ENCODE measurements at regions not wholly inside any gene's neighbourhood (a gene's known extent, or its start where the extent isn't known, plus 50 kb on each side); places are given as distances from the start of the nearest gene placed in this dataset.
A peak's percentile ranks its signal among the peaks of the same experiment; 100 is the strongest.
"Not testable (repeated sequence)": the region's sequence is repeated elsewhere in the genome, so short reads cannot be mapped to it uniquely, and the experiment has no call there.

DNA sequence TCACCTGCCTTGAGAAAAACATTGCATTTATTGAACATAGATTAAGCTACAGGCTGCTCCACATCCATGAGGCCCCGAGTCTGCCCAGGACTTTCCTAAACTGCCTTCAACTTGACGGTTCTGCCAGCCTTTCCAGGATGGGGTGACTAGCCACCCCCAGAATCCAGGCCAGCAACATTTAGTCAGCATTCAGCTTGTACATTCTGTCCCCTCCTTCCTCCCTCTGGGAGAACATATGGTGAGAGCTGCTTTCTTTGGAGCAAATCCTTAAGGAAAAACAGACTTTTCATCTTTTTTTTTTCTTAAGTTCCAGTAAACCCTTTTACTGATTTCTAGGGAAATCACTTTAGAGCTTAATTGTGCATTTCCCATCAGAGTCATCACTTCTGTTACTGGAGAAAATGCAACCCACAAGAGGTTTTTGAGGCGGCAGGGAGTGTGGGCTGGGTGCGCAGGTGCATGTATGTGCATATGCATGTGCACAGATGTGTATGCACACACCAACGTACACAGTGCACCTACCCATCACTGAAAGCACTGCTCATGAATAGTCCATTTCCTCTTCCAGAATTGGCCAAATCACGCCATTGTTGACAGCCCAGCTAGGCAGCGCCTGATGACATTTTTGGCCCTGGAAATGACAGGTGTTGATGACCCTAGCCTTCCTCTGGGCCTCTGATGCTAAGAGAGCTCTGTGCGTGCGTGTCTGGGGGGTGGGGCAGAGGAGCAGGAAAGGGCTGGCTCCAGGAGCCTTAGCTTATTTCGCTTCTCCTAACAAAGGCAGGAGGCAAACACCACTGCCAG lies 145.6 kb downstream of the HSD17B3 start:
- no peak for DNase-seq

DNA sequence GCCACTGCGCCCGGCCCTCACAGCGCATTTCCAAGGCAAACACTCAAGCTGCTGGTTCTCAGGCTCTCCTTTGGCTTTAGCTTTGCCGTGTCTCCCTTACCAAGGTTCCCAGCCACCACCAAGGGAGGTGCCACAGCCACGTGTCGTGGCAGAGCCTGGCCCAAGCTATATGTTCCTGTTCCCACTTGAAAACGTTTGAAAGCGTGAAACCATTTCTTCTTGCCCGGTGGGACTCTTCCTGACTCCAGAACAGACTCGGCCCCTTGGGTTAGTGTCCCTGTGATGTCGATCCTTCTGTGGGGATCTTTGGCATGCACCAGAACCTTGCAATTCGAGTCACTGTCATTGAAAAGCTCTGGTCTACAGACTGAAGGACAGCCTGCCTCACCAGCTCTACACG lies 147.9 kb downstream of the HSD17B3 start:
- DNase-seq = no peak

DNA sequence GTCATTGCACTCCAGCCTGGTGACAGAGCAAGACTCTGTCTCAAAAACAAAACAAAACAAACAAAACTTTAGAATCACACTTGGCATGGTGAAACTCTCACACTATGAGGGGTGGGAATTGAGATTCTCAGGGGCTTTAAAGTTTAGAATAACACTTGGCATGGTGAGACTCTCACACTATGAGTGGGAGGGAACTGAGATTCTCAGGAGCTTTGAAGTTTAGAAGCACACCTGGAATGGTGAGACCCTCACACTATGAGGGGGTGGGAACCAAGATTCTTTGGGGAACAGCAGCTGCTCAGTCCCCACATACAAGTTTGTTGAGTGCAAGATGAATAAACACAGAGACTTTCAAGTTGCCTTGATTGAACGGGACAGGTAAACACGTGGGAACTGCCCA lies 149.4 kb downstream of the HSD17B3 start:
- DNase-seq = no peak

DNA sequence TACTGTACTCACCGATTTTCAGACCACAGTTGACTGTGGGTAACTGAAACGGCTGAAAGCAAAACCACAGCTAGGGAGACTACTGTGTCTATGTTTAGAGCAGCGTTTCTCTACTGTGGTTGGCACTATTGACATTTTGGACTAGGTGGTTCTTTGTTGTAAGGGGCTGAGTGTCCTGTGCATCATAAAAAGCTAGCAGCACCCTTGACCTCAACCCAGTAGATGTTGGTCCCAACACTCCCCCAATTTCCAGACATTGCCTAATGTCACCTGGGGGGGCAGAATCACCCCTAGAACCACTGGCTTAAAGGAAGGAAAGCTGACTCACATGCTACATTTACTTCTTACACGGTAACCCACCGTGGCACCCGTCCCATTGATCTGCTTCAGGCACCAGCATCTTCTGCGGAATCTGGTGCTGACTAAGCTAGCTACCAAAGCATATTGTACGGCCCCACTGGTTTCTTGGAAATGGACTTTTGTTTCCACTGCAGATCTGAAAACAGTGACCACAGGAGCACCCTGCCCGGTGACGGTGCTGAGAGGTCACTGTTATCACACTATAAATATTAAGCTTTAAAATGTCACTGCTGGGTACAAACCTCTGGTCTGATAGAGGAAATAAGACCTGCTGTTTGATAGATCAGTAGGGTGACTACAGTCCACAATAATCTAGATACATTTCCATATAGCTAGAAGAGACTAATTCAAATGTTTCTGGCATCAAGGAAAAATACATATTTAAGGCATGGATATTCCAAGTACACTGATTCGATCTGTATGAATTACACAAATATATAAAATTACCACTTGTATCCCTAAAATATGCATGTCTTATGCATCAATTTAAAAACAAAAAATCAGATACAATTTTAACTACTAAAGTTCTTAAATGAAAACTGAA lies 151.4 kb downstream of the HSD17B3 start:
- no peak for DNase-seq

DNA sequence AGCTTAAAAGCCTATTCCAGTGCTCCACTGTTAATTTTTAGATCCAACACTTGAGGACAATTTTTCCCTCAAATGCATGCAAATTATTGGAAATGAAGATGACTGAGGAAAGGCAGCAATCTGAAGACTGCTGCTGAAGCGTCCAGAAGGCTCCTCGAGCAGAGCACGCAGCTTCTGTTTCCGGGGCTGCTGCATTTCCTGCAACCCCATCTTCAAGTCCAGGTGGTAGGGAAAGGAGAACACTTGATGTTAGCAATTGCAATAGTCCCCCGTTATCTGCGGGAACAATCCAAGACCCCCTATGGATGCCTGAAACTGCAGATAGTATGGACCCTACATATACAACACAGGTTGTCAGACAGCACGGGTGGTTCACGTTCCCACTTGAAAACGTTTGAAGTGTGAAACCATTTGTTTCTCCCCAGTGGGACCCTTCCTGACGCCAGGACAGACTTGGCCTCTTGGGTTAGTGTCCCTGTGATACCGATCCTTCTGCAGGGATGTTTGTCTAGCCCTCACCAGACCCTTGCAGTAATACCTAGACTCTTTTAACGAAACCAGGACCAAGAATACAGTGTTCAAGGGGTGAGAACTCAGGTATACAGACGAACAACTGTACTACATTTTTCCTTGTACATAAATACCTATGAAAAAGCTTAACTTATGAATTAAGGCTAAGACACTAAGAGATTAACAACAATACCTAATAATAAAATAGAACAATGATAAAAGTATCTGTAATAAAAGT lies 152.3 kb downstream of the HSD17B3 start:
- no peak for DNase-seq

DNA sequence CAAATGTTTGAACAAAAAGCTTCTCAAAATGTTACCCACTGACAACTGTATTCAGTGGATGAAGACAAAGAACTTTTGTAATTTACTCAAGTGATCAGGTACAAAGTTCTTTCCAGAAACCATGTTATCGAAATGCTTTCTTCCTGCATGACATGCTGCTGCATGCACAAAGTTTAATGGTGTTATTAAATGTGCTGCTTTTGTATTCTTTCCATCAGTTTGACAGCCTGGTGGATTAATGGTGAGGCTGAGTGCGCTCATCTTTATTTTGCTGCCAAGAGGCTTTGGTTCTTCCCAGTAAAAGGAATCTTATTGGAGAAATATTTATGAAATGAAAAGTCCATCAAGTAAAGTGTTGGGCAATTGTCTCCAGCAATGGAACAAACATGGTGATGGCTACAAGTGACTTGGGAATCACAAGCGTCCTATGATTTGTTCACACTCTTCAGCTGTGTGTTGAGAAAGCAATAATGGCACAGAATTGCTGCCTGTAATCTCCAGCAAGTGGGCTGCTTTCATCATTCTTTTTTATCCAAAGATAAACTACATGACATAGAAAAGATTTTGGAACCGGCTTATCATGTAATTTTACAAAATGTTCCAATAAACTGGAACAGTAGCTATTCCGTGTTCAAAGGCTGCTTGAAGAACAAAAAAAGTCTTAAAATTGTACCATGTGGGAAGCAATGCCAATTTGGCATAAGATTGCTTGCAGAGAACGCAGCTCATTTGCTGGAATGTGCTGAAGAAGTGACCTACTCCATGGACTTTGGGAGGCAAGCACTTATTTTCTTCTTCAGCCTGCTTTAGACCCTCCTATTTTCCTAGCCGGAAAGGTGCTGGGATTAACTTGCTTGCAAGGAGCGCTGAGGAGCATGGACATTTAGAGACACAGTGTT lies 153.1 kb downstream of the HSD17B3 start:
- no peak for DNase-seq

DNA sequence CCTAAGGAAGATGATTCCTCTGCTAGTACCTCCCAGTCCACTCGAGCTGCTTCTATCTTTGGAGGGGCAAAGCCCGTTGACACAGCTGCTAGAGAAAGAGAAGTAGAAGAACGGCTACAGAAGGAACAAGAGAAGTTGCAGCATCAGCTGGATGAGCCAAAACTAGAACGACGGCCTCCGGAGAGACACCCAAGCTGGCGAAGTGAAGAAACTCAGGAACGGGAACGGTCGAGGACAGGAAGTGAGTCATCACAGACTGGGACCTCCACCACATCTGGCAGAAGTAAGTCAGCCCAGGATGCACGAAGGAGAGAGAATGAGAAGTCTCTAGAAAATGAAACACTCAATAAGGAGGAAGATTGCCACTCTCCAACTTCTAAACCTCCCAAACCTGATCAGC lies 154.9 kb downstream of the HSD17B3 start:
- DNase-seq = not testable (repeated sequence)

DNA sequence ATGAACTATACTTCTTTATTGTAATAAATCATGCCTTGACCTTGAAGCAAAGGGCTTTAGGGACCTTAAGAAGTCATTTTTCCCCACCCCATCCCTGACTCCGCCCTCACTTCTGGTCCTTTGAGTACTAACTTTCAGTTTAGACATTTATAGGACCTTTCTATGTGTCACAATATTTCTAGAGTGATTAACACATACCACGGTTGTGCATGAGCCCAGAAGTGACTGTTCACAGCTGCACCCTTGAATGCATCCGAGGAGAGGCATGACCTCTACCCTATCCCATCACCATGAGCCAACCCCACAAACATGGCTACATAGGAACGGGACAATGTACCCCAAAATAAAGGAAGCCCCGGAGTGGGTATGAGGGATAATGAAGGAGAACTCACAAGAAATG lies 160.3 kb downstream of the HSD17B3 start:
- no peak for DNase-seq

DNA sequence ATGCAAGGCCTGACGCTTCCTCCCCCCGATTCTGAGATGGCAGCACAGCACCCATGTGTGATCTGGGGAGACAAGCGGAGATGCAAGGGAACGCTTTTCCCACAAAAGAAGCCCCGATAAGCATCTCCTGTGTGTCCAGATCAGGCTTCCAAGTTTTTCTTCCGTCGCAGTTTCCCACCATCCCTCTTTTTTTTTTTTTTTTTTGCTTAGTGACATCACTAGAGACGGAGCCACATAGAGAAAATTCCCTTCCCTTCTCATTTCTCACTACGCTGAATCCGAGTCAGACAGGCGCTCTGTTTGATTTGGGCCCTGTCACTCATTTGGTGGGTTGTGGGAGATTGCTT lies 160.9 kb downstream of the HSD17B3 start:
- DNase-seq = no peak

DNA sequence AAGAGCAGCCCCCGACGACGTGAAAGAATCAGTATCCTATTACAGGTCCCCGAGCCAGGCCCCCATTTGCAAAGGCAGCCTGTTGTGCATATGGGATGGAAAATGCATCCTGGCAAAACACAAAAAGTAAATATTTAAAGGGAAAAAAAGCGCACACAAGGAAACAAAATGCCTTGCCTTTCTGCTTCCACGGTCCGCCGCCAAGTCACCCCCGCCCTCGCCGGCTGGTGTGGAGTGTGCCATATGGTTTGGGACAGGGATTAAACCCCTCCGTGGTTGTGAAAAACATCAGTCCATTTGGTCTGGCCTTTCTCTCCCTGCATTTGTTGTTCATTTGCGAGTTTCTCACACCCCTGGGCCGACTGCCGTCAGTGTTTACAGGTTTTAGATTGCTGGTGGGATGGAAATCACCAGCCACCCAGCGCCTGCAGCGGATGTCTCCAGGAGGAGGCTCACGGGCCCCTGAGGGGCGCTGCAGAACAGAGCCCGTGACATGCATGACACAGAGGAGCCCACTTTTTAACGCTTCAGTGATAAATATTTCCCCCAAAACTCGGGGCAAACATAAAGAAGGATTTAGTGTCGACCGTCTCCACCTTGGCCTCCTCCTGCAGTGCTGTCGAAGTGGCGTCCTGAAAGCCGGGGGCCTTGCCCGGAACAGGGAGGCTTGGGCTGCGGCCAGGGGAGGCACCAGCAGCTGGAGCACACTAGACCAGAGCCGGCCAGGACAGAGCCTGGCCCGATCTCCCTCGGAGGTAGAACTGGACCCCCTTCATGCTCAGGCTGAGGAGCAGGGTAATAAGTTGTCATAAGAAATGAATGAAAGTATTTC lies 161.5 kb downstream of the HSD17B3 start:
- DNase-seq = no peak

DNA sequence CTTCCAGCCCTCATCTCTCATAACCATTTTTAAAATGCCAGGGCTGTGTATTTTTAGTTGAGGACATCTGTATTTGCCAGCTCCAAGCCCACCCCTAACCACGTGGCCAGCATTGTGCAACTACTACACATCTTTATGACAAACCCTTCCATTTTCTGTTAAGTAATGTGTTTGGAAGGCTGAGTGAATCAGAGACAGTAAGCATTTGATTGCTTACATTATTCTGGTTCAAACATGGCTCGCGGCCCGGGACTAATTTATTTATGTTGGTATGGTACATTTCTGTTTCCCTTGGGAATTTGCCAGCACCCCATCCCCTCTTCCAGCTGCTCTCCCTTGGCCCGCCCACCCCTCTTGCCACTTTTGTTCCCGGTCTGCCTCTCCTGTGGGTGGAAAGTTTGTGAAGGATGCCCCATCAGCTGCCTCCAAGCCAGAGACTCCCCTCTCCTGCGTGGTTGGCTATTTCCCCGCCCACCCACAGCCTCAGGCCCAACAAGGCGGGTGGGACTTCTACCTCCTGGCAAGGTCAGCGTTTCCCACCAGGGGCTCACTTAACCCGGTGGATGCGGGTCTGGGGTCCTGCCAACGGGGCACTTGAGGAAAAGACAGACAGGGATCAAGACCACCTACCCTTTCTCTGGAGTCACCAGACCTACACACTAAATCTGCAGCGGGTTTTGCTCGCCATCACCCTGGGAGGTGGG lies 162.2 kb downstream of the HSD17B3 start:
- DNase-seq = peak in 1 of 2 donors; percentile 22

DNA sequence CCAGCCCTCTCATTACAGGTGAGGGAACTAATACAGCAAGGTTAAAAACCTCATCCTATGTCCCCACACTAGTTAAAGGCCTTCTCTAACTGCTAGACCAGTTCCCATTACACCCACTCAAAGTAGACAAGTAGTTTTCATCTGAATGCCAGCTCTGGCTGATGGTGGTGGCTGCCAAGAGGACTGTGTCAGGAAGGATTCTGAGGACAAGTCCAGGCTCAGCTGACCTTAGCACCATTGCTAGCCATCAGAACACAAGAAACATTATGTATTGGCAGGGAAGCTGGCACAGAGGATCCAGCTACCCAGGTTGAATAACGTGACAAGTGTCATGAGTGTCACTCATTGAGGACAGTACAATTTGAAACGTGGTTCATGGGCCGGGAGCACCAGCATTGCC lies 163.4 kb downstream of the HSD17B3 start:
- DNase-seq = no peak

DNA sequence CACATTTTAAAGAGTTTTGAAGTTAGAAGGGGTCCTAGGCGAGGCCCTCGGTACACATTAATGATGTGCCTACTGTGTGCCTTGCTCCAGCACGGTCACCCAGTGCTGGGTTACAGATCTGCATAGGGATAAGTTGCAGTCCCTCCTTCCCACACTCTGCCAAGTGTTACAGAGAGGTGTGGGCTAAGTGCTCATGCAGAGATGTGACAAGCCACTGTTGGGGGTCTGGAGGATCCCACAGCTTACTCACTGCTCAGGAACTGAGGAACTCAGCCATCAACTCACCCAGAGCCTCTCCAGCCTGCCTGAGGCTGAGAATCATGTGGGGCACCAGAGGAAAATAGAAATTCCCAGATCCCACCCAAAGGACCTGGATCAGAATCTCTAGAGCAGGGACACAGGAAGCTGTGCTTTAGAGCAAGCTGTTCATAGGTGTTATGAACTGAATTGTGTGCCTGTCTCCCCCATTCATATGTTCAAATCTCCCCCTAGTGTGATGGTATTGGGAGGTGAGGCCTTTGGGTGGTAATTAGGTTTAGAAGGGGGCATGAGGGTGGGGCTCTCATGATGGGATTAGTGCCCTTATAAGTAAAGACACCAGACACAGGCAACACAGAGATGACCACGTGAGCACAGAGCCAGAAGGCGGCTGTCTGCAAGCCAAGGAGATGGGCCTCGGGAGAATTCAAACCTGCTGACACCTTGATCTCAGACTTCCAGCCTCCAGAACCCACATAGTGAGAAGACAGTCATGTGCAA lies 164.1 kb downstream of the HSD17B3 start:
- no peak for DNase-seq

DNA sequence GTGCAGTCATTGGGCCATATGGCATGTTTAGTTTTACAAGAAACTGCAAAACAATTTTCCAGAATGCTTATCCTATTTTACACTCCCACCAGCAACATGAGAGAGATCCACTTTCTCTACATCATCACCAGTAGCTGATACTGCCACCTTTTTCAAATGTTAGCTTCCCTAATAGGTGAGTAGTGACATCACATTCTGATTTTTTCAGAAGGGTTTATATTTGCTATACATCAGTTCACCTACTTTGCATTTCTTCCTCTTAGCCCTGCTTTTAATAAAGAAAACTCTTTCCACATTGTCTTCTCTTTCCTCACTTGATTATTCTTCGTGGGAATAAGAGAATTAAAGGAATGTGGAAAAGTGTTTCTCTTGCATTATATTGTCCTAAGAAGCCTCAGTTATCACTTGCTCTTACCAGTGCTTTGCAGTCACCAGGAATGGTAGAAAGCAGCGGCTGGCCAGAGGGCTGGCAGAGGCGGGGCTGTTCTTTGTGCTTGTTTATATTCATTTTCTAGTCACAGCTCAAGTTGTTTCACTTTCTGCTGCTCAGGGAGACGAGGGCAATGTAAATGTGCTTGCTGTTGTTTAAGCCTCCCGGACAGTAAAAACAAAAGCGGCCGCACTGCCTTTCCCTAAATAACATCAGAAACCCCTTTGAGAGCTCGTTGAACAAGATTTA lies 164.8 kb downstream of the HSD17B3 start:
- peak; percentile 40 to 79 for DNase-seq

DNA sequence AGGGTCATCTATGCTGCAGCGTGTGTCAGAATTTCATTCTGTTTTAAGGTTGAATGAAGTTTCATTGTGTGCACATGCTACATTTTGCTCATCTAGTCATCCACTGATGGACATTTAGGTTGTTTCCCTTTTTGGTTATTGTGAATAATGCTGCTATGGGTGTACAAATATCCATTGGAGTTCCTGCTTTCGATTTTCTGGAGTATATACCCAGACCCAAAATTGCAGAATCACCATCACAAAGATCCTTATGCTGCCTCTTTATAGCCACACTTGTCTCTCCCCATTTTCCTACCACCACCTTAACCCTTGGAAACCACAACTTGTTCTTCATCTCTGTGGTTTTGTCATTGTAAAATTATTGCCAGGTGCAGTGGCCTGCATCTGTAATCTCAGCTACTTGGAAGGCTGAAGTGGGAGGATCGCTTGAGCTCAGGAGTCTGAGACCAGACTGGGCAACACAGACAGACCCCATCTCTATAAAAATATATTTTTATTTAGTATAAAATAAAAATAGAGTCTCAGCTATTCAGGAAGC lies 166.2 kb downstream of the HSD17B3 start:
- no peak for DNase-seq

DNA sequence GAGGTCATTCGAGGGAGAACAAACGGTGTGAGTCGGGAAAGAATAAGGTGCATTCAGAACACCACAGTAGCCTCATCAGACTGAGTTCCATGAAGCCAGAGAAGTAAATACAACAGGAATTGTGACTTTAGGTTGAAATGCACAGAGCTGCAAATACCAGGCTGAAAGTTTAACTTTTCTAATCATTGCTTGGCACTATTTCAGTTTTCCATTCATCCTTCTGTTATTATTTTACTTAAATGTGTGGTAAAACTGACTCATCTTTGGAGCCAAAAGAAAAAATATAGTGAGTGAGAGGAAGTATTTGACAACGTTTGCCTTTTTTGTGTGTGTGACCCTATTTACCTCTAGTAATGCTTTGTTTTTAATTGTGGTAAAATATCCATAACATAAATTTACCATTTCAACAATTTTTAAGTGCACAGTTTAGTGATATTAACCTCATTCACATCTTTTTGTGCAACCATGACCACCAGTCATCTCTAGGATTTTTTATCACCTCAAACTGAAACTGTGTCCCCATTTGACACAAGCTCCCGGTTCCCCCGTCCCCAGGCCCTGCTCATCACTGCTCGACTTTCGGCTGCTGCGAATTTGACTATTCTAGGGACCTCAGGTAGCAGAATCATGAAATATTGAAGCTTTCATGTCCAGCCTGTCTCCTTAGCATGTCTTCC lies 166.8 kb downstream of the HSD17B3 start:
- DNase-seq = no peak

DNA sequence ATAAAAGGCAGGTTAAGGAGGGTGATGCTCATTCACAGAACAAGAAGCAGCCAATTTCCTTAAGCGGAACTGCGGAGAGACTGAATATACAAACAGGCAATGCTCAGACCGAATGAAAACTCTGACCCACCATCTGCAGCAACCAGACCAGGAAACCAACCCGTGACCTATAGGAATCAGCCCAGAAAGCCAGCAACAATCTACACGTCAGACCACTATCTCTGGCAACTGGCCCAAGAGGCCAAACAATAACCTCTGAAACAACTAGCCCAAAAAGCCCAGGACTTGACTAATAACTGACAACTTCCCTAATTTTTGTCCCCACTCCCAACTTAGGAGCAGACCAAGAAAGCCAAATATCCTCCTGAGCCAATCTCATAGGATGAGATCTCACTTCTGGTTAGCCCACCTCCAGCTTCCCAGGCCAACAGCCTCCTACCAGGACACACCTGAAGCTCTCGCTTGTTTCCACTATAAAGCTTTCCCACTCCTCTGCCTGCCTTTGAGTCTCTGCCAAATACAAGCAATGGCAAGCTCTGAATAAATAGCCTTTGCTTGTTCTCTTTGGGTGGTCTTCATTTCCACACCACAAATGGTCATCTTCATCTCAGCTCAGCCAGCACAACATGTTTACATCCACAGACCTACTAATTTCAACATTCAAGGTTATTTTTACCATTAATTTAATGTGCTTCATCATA lies 168.5 kb downstream of the HSD17B3 start:
- DNase-seq = no peak

DNA sequence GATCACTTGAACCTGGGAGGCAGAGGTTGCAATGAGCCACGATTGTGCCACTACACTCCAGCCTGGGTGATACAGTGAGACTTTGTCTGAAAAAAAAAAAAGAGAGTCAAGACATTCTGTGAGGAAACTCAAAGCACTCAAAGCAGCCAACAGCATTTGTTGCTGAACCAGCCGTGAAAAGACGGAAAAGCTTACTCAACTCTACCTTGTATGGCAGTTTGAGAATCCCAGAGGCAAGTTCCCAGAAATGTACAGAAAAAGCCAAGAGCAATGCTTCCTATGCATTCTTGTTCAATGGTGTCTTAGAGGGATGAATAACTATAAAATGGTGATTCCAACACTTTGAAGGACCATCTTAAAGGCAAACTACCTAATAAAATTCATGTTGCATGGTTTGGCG lies 170.2 kb downstream of the HSD17B3 start:
- DNase-seq = no peak

Data from hippocampal formation (tissue), 2 donors.